ENCODE measurements at regions not wholly inside any gene's neighbourhood (a gene's known extent, or its start where the extent isn't known, plus 50 kb on each side); places are given as distances from the start of the nearest gene placed in this dataset.

DNA sequence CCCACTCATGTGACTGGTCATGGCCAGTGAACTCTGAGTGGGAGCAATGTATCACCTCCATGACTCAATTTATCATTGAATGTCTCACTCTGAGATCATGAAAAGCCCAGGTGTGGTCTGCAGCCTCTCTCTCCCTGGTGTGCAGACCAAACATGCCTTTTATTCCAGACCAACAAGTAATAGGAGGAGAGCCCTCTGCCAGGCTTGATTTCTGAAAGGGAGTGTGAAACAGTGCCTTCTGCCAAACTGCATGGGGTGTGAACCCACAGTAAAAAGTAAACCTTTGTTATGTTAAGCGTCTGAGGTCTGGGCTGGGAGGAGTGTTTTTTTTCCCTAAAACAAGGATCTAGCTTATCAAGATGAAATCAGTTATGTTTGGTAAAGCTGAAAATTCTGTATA lies 601.2 kb downstream of the ADCYAP1 start:
- DNase-seq (ENCODE audit: low read depth in 1 of 2, low spot score in 1 of 2): no peak
- Histone ChIP-seq H3K4me3 (replicated peaks; ENCODE audit: insufficient read depth, low read length) (no peak overlapping the region), H3K27me3 (ENCODE audit: insufficient read depth, poor library complexity, severe bottlenecking) (no peaks in the 10 kb centered on the region), H3K27ac (replicated peaks) (no peak overlapping the region)
- TF ChIP-seq, protein P1, sequence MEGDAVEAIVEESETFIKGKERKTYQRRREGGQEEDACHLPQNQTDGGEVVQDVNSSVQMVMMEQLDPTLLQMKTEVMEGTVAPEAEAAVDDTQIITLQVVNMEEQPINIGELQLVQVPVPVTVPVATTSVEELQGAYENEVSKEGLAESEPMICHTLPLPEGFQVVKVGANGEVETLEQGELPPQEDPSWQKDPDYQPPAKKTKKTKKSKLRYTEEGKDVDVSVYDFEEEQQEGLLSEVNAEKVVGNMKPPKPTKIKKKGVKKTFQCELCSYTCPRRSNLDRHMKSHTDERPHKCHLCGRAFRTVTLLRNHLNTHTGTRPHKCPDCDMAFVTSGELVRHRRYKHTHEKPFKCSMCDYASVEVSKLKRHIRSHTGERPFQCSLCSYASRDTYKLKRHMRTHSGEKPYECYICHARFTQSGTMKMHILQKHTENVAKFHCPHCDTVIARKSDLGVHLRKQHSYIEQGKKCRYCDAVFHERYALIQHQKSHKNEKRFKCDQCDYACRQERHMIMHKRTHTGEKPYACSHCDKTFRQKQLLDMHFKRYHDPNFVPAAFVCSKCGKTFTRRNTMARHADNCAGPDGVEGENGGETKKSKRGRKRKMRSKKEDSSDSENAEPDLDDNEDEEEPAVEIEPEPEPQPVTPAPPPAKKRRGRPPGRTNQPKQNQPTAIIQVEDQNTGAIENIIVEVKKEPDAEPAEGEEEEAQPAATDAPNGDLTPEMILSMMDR (IDR thresholded peaks at IDR 0.05; ENCODE audit: insufficient read depth, low read length): no peak
- no peak for TF ChIP-seq GABPA (IDR thresholded peaks at IDR 0.05; ENCODE audit: low read depth)
- no peak for TF ChIP-seq POLR2AphosphoS5 (IDR thresholded peaks at IDR 0.05; ENCODE audit: low read depth)
- TF ChIP-seq SPI1 (IDR thresholded peaks at IDR 0.05; ENCODE audit: borderline replicate concordance, low read depth): no peak
- TF ChIP-seq, protein P2, sequence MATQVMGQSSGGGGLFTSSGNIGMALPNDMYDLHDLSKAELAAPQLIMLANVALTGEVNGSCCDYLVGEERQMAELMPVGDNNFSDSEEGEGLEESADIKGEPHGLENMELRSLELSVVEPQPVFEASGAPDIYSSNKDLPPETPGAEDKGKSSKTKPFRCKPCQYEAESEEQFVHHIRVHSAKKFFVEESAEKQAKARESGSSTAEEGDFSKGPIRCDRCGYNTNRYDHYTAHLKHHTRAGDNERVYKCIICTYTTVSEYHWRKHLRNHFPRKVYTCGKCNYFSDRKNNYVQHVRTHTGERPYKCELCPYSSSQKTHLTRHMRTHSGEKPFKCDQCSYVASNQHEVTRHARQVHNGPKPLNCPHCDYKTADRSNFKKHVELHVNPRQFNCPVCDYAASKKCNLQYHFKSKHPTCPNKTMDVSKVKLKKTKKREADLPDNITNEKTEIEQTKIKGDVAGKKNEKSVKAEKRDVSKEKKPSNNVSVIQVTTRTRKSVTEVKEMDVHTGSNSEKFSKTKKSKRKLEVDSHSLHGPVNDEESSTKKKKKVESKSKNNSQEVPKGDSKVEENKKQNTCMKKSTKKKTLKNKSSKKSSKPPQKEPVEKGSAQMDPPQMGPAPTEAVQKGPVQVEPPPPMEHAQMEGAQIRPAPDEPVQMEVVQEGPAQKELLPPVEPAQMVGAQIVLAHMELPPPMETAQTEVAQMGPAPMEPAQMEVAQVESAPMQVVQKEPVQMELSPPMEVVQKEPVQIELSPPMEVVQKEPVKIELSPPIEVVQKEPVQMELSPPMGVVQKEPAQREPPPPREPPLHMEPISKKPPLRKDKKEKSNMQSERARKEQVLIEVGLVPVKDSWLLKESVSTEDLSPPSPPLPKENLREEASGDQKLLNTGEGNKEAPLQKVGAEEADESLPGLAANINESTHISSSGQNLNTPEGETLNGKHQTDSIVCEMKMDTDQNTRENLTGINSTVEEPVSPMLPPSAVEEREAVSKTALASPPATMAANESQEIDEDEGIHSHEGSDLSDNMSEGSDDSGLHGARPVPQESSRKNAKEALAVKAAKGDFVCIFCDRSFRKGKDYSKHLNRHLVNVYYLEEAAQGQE (IDR thresholded peaks at IDR 0.05; ENCODE audit: insufficient replicate concordance, low read depth): no peak

DNA sequence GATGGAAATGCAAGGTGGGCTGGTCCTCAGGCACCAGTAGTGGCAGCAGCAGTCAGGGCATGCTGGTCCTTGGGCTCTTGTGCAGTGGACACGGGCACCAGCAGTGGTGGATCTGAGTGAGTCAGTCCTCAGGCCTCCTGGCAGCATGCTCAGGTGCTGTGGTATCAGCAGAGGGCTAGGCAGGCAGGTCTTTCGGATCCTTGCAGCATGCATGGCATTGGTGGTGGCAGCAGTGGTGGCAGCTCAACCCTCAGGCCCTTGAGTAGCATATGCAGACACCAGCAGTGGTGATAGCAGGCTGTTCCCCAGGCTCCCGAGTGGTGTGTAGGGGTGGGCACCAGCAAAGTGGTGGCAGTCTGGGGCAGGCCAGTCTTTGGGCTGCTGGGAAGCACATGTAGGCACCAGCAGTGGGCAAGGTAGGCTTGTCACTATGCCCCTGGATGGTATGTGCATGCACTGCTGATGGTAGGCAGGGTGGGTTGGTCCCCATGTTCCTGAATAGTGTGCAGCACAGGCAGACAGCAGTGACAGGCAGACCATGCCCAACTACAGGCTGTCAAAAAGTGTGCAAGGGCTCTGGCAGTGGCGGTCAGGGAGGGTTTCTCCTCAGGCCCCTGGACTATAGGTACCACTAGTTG lies 606.0 kb downstream of the ADCYAP1 start:
- Histone ChIP-seq H3K27me3 (ENCODE audit: insufficient read depth, poor library complexity, severe bottlenecking) (no peaks in the 10 kb centered on the region), H3K27ac (replicated peaks) (no peak overlapping the region), H3K4me3 (replicated peaks; ENCODE audit: insufficient read depth, low read length) (no peak overlapping the region)
- no peak for DNase-seq (ENCODE audit: low read depth in 1 of 2, low spot score in 1 of 2)
- TF ChIP-seq, protein P1 (IDR thresholded peaks at IDR 0.05; ENCODE audit: insufficient read depth, low read length): no peak
- TF ChIP-seq GABPA (IDR thresholded peaks at IDR 0.05; ENCODE audit: low read depth): no peak
- TF ChIP-seq, protein P2 (IDR thresholded peaks at IDR 0.05; ENCODE audit: insufficient replicate concordance, low read depth): no peak
- TF ChIP-seq POLR2AphosphoS5 (IDR thresholded peaks at IDR 0.05; ENCODE audit: low read depth): no peak
- TF ChIP-seq SPI1 (IDR thresholded peaks at IDR 0.05; ENCODE audit: borderline replicate concordance, low read depth): no peak

DNA sequence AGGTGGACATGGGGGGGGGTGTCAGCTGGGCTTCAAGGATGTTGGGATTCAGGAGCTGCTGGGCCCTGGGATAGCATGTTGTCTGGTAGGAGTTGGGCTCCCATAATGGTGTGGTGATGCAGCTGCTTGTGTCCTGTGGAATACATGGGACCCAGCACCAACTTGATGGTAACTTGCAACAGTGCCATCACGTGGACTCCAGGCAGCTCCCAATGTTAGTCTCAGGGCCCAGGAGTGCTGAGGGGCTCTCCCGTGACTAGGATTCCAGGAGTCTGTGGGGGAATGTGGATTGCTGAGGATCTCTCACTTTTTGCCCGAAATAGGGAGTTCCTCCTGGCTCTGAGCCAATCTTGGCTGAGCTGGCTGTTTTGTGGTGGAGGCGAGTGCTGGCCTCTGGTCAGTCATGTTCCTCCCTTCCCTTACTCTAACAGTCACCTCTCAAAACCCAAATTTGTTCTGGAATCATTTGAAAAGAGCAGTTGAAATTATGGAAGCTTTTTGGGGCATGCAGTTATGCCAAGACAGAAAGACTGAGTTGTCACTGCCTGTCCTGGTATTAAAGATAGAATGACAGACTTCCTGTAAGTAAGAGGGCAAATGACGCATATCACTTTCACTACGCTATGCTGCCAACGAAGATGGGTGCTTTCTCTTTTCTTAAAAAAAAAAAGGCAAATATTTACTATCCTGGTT lies 607.1 kb downstream of the ADCYAP1 start:
- Histone ChIP-seq H3K27ac (replicated peaks) (no peak overlapping the region), H3K4me3 (replicated peaks; ENCODE audit: insufficient read depth, low read length) (no peak overlapping the region), H3K27me3 (ENCODE audit: insufficient read depth, poor library complexity, severe bottlenecking) (no peaks in the 10 kb centered on the region)
- DNase-seq (ENCODE audit: low read depth in 1 of 2, low spot score in 1 of 2): no peak
- TF ChIP-seq GABPA (IDR thresholded peaks at IDR 0.05; ENCODE audit: low read depth) (no peak), SPI1 (IDR thresholded peaks at IDR 0.05; ENCODE audit: borderline replicate concordance, low read depth) (no peak), POLR2AphosphoS5 (IDR thresholded peaks at IDR 0.05; ENCODE audit: low read depth) (no peak)
- TF ChIP-seq, protein P1 (IDR thresholded peaks at IDR 0.05; ENCODE audit: insufficient read depth, low read length): no peak
- TF ChIP-seq, protein P2 (IDR thresholded peaks at IDR 0.05; ENCODE audit: insufficient replicate concordance, low read depth): no peak

All from HL-60 (cell line).